ENCODE measurements at regions not wholly inside any gene's neighbourhood (a gene's known extent, or its start where the extent isn't known, plus 50 kb on each side); places are given as distances from the start of the nearest gene placed in this dataset.

GRCh38 chr16:6558126-6558525 lies 774.5 kb upstream of the RBFOX1 start:
- H3K27ac ChIP-seq = no peak overlapping the region
- TF ChIP-seq CTCF (IDR thresholded peaks at IDR 0.05) = no peak
- no peaks in the 10 kb centered on the region for H3K27me3 ChIP-seq
- no peaks in the 10 kb centered on the region for H3K4me1 ChIP-seq
- intact Hi-C loops (cut with DNase I; ENCODE audit: low total_unique reads) = no loop called here
- H3K4me3 ChIP-seq = no peak overlapping the region
- DNase-seq = no peak
- no peaks in the 10 kb centered on the region for H3K36me3 ChIP-seq
- no peaks in the 10 kb centered on the region for H3K9me3 ChIP-seq

- no peaks in the 10 kb centered on the region for H3K4me1 ChIP-seq
- H3K4me3 ChIP-seq = no peak overlapping the region
- no peak for DNase-seq
- no peak overlapping the region for H3K27ac ChIP-seq
- no peaks in the 10 kb centered on the region for H3K27me3 ChIP-seq
- no peaks in the 10 kb centered on the region for H3K9me3 ChIP-seq
- TF ChIP-seq POLR2A (IDR thresholded peaks at IDR 0.05) = no peak
- TF ChIP-seq CTCF (IDR thresholded peaks at IDR 0.05) = no peak
- intact Hi-C loops (cut with DNase I; ENCODE audit: low total_unique reads) = no loop called here
- H3K36me3 ChIP-seq = no peaks in the 10 kb centered on the region
These were observed 775.2 kb upstream of the RBFOX1 start for GRCh38 chr16:6557353-6558023.

DNA sequence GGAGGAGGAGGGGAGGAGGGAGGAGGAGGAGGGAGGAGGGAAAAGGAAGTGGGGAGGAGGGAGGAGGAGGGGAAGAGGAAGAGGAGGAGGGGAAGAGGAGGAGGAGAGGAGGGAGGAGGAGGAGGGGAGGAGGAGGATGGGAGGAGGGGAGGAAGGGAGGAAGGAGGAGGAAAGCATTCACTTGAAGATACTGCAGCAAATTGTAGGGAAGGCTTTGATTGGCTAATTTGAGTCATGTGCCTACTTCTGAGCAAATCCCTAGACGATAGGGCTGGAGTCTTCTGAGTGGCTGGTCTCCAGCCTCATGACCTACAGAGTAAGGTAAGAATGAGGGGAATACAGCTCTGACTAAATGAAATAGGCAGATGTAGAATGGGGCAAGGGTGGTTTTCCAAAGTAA lies 783.2 kb upstream of the RBFOX1 start:
- H3K4me1 ChIP-seq = no peaks in the 10 kb centered on the region
- intact Hi-C loops (cut with DNase I; ENCODE audit: low total_unique reads) = no loop called here
- H3K27ac ChIP-seq = no peak overlapping the region
- DNase-seq = no peak
- H3K27me3 ChIP-seq = no peaks in the 10 kb centered on the region
- no peak overlapping the region for H3K4me3 ChIP-seq
- TF ChIP-seq POLR2A (IDR thresholded peaks at IDR 0.05) = no peak
- no peak for TF ChIP-seq CTCF (IDR thresholded peaks at IDR 0.05)
- no peaks in the 10 kb centered on the region for H3K36me3 ChIP-seq
- H3K9me3 ChIP-seq = no peaks in the 10 kb centered on the region

GRCh38 chr16:6548507-6548906 lies 784.1 kb upstream of the RBFOX1 start:
- no peaks in the 10 kb centered on the region for H3K27me3 ChIP-seq
- intact Hi-C loops (cut with DNase I; ENCODE audit: low total_unique reads) = no loop called here
- no peak overlapping the region for H3K4me3 ChIP-seq

DNA sequence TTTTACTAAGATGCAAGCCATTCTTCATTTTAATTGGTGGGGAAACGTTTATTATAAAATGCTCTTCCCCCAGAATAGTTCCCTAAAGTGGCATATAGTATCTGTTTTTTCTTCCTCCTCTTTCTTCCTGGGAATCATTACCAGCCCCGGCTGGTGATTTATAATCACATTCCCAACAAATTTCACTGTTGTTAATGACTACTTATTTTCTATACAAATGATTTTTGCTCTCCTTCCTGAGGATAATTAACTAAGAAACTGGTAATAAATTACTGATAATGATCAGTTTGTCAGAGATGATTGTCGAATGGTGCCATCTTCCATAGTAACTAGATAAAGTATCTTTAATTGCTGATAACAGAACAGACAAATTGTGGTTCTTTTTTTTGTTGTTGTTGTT lies 785.5 kb upstream of the RBFOX1 start:
- no peak for TF ChIP-seq CTCF (IDR thresholded peaks at IDR 0.05)
- TF ChIP-seq POLR2A (IDR thresholded peaks at IDR 0.05) = no peak
- Histone ChIP-seq H3K36me3 (no peaks in the 10 kb centered on the region), H3K27ac (no peak overlapping the region), H3K9me3 (no peaks in the 10 kb centered on the region), H3K4me1 (no peaks in the 10 kb centered on the region), H3K27me3 (no peaks in the 10 kb centered on the region), H3K4me3 (no peak overlapping the region)
- intact Hi-C loops (cut with DNase I; ENCODE audit: low total_unique reads) = no loop called here
- no peak for DNase-seq

More at GRCh38 chr16:6548507-6548906, 784.1 kb upstream of the RBFOX1 start:
- no peaks in the 10 kb centered on the region for H3K4me1 ChIP-seq
- no peak overlapping the region for H3K27ac ChIP-seq
- TF ChIP-seq CTCF (IDR thresholded peaks at IDR 0.05) (no peak), POLR2A (IDR thresholded peaks at IDR 0.05) (no peak)
- no peaks in the 10 kb centered on the region for H3K36me3 ChIP-seq
- no peaks in the 10 kb centered on the region for H3K9me3 ChIP-seq
- DNase-seq = no peak

Measured in uterus (tissue), 3 donors.